KMS-11 (cell line): ENCODE measurements at regions not wholly inside any gene's neighbourhood (a gene's known extent, or its start where the extent isn't known, plus 50 kb on each side); places are given as distances from the start of the nearest gene placed in this dataset.

ENCODE experiments used
- H2AFZ ChIP-seq: fragments of 200-600 bp; sonication (generic); 2 replicates; pipeline ENCODE4 v1.6.1; 2016; ENCODE audit warnings: antibody characterized with exemption, mixed run types, low read depth
- H3K27ac ChIP-seq: fragments of 200-600 bp; sonication (generic); 2 replicates; pipeline ENCODE4 v1.6.1; 2016; ENCODE audit warnings: mild to moderate bottlenecking, mixed run types
- H3K27me3 ChIP-seq: fragments of 200-600 bp; sonication (generic); 2 replicates; pipeline ENCODE4 v1.6.1; 2017; ENCODE audit warnings: mild to moderate bottlenecking, low read depth, mixed run types, moderate library complexity; ENCODE audit not compliant: insufficient read depth
- H3K36me3 ChIP-seq: fragments of 200-600 bp; sonication (generic); 2 replicates; pipeline ENCODE4 v1.6.1; 2017; ENCODE audit warnings: mild to moderate bottlenecking, mixed run types; ENCODE audit not compliant: insufficient read depth
- H3K4me1 ChIP-seq: fragments of 200-600 bp; sonication (generic); 2 replicates; pipeline ENCODE4 v1.6.1; 2016; ENCODE audit warnings: mild to moderate bottlenecking, low read depth, mixed run types; ENCODE audit not compliant: poor library complexity, severe bottlenecking
- H3K4me2 ChIP-seq: fragments of 200-600 bp; sonication (generic); 2 replicates; pipeline ENCODE4 v1.7.0; 2016; ENCODE audit warnings: mild to moderate bottlenecking, mixed run types
- H3K4me3 ChIP-seq: fragments of 200-600 bp; sonication (generic); IDR thresholded peaks from 2 replicates; pipeline ENCODE4 v1.6.1; 2017; ENCODE audit warnings: low read depth, low read length, mixed read lengths; ENCODE audit not compliant: insufficient read depth
- H3K79me2 ChIP-seq: fragments of 200-600 bp; sonication (generic); 2 replicates; pipeline ENCODE4 v1.6.1; 2016; ENCODE audit warnings: low read depth, mixed run types; ENCODE audit not compliant: insufficient read depth
- H3K9ac ChIP-seq: fragments of 200-600 bp; sonication (generic); 2 replicates; pipeline ENCODE4 v1.6.1; 2016; ENCODE audit warnings: mild to moderate bottlenecking, mixed run types
- H4K20me1 ChIP-seq: fragments of 200-600 bp; sonication (generic); 2 replicates; pipeline ENCODE4 v1.6.1; 2016; ENCODE audit warnings: mild to moderate bottlenecking, mixed run types; ENCODE audit not compliant: insufficient read depth
- CTCF ChIP-seq: fragments of 200-600 bp; sonication (generic); conservative IDR thresholded peaks from 2 replicates; pipeline ENCODE4 v1.6.1; 2017; ENCODE audit warnings: low read depth, mild to moderate bottlenecking, antibody characterized with exemption, low read length, moderate library complexity, mixed read lengths

- H2AFZ ChIP-seq, result no peak overlapping the region
- no peak overlapping the region for H3K4me2 ChIP-seq
- no peaks in the 10 kb centered on the region for H4K20me1 ChIP-seq
- H3K4me1 ChIP-seq, result no peaks in the 10 kb centered on the region
- no peak for TF ChIP-seq CTCF
- no peaks in the 10 kb centered on the region for H3K36me3 ChIP-seq
- no peak overlapping the region for H3K27ac ChIP-seq
- no peak overlapping the region for H3K4me3 ChIP-seq
- no peaks in the 10 kb centered on the region for H3K79me2 ChIP-seq
- no peak overlapping the region for H3K9ac ChIP-seq
- no peaks in the 10 kb centered on the region for H3K27me3 ChIP-seq
These were observed 59.8 kb upstream of the B3GAT1 start for GRCh38 chr11:134471716-134472455.

- no peak overlapping the region for H3K4me3 ChIP-seq
- no peaks in the 10 kb centered on the region for H4K20me1 ChIP-seq
- no peak overlapping the region for H2AFZ ChIP-seq
- no peaks in the 10 kb centered on the region for H3K27me3 ChIP-seq
- H3K27ac ChIP-seq, result no peak overlapping the region
- no peaks in the 10 kb centered on the region for H3K4me1 ChIP-seq
- H3K79me2 ChIP-seq, result no peaks in the 10 kb centered on the region
- no peaks in the 10 kb centered on the region for H3K36me3 ChIP-seq
- H3K4me2 ChIP-seq, result no peak overlapping the region
- H3K9ac ChIP-seq, result no peak overlapping the region
- no peak for TF ChIP-seq CTCF
These were observed 59.2 kb upstream of the B3GAT1 start for GRCh38 chr11:134471087-134471715.

- H3K4me1 ChIP-seq, result no peaks in the 10 kb centered on the region
- no peaks in the 10 kb centered on the region for H3K79me2 ChIP-seq
- no peaks in the 10 kb centered on the region for H3K27me3 ChIP-seq
- H3K9ac ChIP-seq, result no peak overlapping the region
- no peaks in the 10 kb centered on the region for H3K36me3 ChIP-seq
- no peak overlapping the region for H3K4me3 ChIP-seq
- TF ChIP-seq CTCF, result no peak
- H3K4me2 ChIP-seq, result no peak overlapping the region
- no peak overlapping the region for H3K27ac ChIP-seq
- H4K20me1 ChIP-seq, result no peaks in the 10 kb centered on the region
- no peak overlapping the region for H2AFZ ChIP-seq
These were observed 58.2 kb upstream of the B3GAT1 start for GRCh38 chr11:134470238-134470637.

- TF ChIP-seq CTCF, result no peak
- no peak overlapping the region for H2AFZ ChIP-seq
- no peak overlapping the region for H3K27ac ChIP-seq
- no peaks in the 10 kb centered on the region for H3K36me3 ChIP-seq
- H3K4me1 ChIP-seq, result no peaks in the 10 kb centered on the region
- no peaks in the 10 kb centered on the region for H3K79me2 ChIP-seq
- H3K4me3 ChIP-seq, result no peak overlapping the region
- H3K4me2 ChIP-seq, result no peak overlapping the region
- no peak overlapping the region for H3K9ac ChIP-seq
- H3K27me3 ChIP-seq, result no peaks in the 10 kb centered on the region
- no peaks in the 10 kb centered on the region for H4K20me1 ChIP-seq
These were observed 57.6 kb upstream of the B3GAT1 start for GRCh38 chr11:134469627-134470026.
